IPS-20b (cell line): ENCODE measurements at regions not wholly inside any gene's neighbourhood (a gene's known extent, or its start where the extent isn't known, plus 50 kb on each side); places are given as distances from the start of the nearest gene placed in this dataset.
A peak's percentile ranks its signal among the peaks of the same experiment; 100 is the strongest.
"Not testable (repeated sequence)": the region's sequence is repeated elsewhere in the genome, so short reads cannot be mapped to it uniquely, and the experiment has no call there.

Experiments
- H3K27ac ChIP-seq: one replicate; pipeline ENCODE4 v1.5.1; 2013; ENCODE audit warnings: low read length
- H3K27me3 ChIP-seq: 2 replicates; pipeline ENCODE4 v1.6.1; 2013; ENCODE audit warnings: mild to moderate bottlenecking, low read length, inconsistent platforms; ENCODE audit not compliant: insufficient read depth
- H3K36me3 ChIP-seq: 2 replicates; pipeline ENCODE4 v1.6.1; 2013; ENCODE audit warnings: low read depth, mild to moderate bottlenecking, inconsistent platforms, low read length, moderate library complexity; ENCODE audit not compliant: insufficient read depth
- H3K4me1 ChIP-seq: 2 replicates; pipeline ENCODE4 v1.6.1; 2013; ENCODE audit warnings: mild to moderate bottlenecking, control low read depth, inconsistent platforms, low read length, moderate library complexity; ENCODE audit not compliant: insufficient read depth
- H3K4me3 ChIP-seq: 2 replicates; pipeline ENCODE4 v1.5.1; 2013; ENCODE audit warnings: mild to moderate bottlenecking, low read length, inconsistent platforms
- H3K9ac ChIP-seq: 2 replicates; pipeline ENCODE4 v1.6.1; 2013; ENCODE audit warnings: low read depth, mild to moderate bottlenecking, inconsistent platforms, low read length, moderate library complexity
- H3K9me3 ChIP-seq: 2 replicates; pipeline ENCODE4 v1.6.1; 2013; ENCODE audit warnings: mild to moderate bottlenecking, low read depth, low read length, inconsistent platforms; ENCODE audit not compliant: insufficient read depth

DNA sequence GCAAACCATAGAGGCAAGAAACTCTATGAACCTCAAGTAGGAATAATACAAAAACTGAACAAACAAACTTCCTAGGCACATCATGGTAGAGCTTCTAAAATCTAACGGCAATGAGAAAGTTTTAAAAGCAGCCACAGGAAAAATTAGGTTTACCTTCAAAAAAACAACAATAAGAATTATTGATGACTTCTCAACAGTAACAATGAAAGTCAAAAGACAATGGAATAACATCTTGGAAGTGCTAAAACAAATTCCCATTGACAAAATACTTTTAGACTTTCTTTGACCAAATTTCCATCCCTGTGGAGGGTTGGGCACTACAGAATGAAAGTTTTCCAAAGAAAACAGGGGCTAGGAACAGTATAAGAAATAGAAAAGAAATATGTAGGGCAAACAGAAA is 222.9 kb upstream of the ERCC4 start:
- H3K27me3 ChIP-seq = no peaks in the 10 kb centered on the region
- no peak overlapping the region for H3K27ac ChIP-seq
- no peaks in the 10 kb centered on the region for H3K36me3 ChIP-seq
- H3K4me3 ChIP-seq = no peak overlapping the region
- no peak overlapping the region for H3K9ac ChIP-seq
- peaks cover 40% of the 10 kb centered on the region for H3K9me3 ChIP-seq
- no peaks in the 10 kb centered on the region for H3K4me1 ChIP-seq

GRCh38 chr16:13697568-13697967 is 222.4 kb upstream of the ERCC4 start:
- H3K27ac ChIP-seq = no peak overlapping the region
- no peaks in the 10 kb centered on the region for H3K4me1 ChIP-seq
- no peak overlapping the region for H3K4me3 ChIP-seq
- no peaks in the 10 kb centered on the region for H3K27me3 ChIP-seq
- H3K36me3 ChIP-seq = no peaks in the 10 kb centered on the region
- peaks cover 37% of the 10 kb centered on the region for H3K9me3 ChIP-seq
- H3K9ac ChIP-seq = no peak overlapping the region

DNA sequence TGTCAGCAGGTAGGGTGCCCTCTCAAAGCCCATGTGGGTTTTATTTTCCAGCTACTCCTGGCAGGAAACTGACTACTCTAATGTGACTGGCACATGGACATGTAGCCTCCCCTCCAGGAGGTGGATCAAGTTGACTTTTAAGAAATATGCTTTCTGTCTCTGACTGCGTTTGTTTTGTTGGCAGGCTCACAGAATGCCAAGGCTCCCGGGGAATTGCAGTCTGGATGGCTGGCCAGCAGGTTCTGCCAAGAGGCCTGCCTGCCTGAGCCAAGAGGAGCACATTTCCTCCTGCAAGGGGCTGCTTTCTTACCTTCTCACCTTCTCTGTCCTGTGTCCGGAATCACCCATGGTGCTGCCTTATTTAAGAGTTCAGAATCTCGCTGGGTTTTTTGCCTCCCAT is 217.3 kb upstream of the ERCC4 start:
- H3K9ac ChIP-seq = no peak overlapping the region
- H3K27me3 ChIP-seq = no peaks in the 10 kb centered on the region
- no peaks in the 10 kb centered on the region for H3K4me1 ChIP-seq
- no peaks in the 10 kb centered on the region for H3K36me3 ChIP-seq
- no peak overlapping the region for H3K27ac ChIP-seq
- H3K9me3 ChIP-seq = peaks cover 10% of the 10 kb centered on the region
- no peak overlapping the region for H3K4me3 ChIP-seq

- Histone ChIP-seq H3K36me3 (no peaks in the 10 kb centered on the region), H3K4me3 (peak overlapping the region; percentile 28; the same call in 1 of the 2 replicates), H3K9ac (no peak overlapping the region), H3K27ac (no peak overlapping the region), H3K27me3 (no peaks in the 10 kb centered on the region), H3K9me3 (no peaks in the 10 kb centered on the region), H3K4me1 (peaks cover 12% of the 10 kb centered on the region; the same call in 1 of the 2 replicates)
Measured at GRCh38 chr16:13708347-13709120, 211.4 kb upstream of the ERCC4 start.

DNA sequence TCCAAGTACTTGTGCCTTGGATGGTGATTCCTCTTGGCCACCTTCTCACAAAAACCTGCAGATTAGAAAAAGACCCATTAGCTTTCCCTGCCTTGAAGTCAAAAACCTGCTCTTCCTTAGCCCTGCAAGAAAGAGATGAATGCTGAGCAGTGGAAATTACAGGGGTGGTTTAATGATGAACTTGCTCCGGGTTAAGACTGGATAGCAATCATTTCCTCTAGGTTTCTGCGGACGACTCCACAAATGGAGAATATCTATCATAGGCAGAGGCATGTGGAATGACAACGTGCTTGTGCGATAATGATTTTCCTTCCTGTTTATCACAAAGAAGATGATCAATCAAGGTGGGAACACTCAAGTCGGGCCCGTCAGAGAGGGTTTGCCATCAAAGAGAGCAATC is 201.2 kb upstream of the ERCC4 start:
- H3K27ac ChIP-seq = no peak overlapping the region
- no peak overlapping the region for H3K4me3 ChIP-seq
- H3K4me1 ChIP-seq = no peaks in the 10 kb centered on the region
- H3K9ac ChIP-seq = no peak overlapping the region
- no peaks in the 10 kb centered on the region for H3K36me3 ChIP-seq
- H3K27me3 ChIP-seq = no peaks in the 10 kb centered on the region
- H3K9me3 ChIP-seq = no peaks in the 10 kb centered on the region

DNA sequence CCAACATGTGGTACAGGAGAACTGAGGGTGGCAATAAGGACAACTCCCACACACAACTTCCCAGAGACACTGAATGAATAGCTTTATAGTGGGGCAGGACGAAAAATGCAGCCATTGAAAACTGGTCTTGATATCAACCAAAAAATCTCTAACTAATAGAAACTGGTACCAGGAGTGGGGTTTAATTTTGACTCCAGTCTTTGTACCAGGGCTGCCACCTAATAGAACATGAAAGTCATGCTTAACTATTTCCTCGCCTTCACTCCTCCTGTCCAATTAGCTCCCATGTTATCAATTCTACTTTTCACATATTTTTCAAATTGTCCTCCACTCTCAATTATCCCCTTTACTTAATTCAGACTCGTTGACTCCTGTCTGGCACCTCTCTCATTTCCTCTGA is 192.0 kb upstream of the ERCC4 start:
- H3K4me1 ChIP-seq = no peaks in the 10 kb centered on the region
- H3K9ac ChIP-seq = no peak overlapping the region
- H3K9me3 ChIP-seq = peaks cover 11% of the 10 kb centered on the region; the same call in 1 of the 2 replicates
- H3K4me3 ChIP-seq = no peak overlapping the region
- no peak overlapping the region for H3K27ac ChIP-seq
- H3K27me3 ChIP-seq = no peaks in the 10 kb centered on the region
- H3K36me3 ChIP-seq = no peaks in the 10 kb centered on the region

- Histone ChIP-seq H3K36me3 (no peaks in the 10 kb centered on the region), H3K27me3 (no peaks in the 10 kb centered on the region), H3K4me1 (no peaks in the 10 kb centered on the region), H3K9me3 (no peaks in the 10 kb centered on the region; the same call in 1 of the 2 replicates), H3K27ac (no peak overlapping the region), H3K4me3 (no peak overlapping the region), H3K9ac (no peak overlapping the region)
Measured at GRCh38 chr16:13733561-13733960, 186.4 kb upstream of the ERCC4 start.

GRCh38 chr16:13739621-13740373 is 180.2 kb upstream of the ERCC4 start:
- H3K4me1 ChIP-seq, H3K27me3 ChIP-seq, H3K27ac ChIP-seq, H3K36me3 ChIP-seq, H3K4me3 ChIP-seq, H3K9ac ChIP-seq: not testable (repeated sequence)
- peaks cover 13% of the 10 kb centered on the region for H3K9me3 ChIP-seq

- no peaks in the 10 kb centered on the region for H3K27me3 ChIP-seq
- no peaks in the 10 kb centered on the region for H3K4me1 ChIP-seq
- no peak overlapping the region for H3K27ac ChIP-seq
- no peak overlapping the region for H3K9ac ChIP-seq
- H3K4me3 ChIP-seq = no peak overlapping the region
- no peaks in the 10 kb centered on the region for H3K36me3 ChIP-seq
- H3K9me3 ChIP-seq = peaks cover 13% of the 10 kb centered on the region
Measured at GRCh38 chr16:13742928-13743327, 177.0 kb upstream of the ERCC4 start.

DNA sequence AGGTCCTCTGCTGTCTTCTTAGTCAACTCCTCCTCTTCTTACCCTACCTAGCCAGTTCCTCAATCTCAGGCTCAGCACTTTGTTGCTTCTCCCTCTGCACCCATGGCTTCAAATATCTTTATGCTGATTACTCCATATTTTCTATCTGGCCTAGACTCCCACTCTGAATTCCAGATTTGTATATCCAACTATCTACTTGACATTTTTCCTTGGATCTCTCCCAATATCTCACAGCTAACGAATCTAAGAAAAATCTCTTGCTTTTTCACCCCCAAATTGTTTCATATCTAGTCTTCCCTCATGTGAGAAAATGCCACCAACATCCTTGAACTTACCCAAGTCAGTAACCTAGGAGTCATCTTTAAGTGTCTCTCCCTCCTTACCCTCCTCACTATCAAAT is 176.4 kb upstream of the ERCC4 start:
- Histone ChIP-seq H3K9me3 (peaks cover 13% of the 10 kb centered on the region), H3K9ac (no peak overlapping the region), H3K27ac (no peak overlapping the region), H3K36me3 (no peaks in the 10 kb centered on the region), H3K4me1 (no peaks in the 10 kb centered on the region), H3K27me3 (no peaks in the 10 kb centered on the region), H3K4me3 (no peak overlapping the region)

DNA sequence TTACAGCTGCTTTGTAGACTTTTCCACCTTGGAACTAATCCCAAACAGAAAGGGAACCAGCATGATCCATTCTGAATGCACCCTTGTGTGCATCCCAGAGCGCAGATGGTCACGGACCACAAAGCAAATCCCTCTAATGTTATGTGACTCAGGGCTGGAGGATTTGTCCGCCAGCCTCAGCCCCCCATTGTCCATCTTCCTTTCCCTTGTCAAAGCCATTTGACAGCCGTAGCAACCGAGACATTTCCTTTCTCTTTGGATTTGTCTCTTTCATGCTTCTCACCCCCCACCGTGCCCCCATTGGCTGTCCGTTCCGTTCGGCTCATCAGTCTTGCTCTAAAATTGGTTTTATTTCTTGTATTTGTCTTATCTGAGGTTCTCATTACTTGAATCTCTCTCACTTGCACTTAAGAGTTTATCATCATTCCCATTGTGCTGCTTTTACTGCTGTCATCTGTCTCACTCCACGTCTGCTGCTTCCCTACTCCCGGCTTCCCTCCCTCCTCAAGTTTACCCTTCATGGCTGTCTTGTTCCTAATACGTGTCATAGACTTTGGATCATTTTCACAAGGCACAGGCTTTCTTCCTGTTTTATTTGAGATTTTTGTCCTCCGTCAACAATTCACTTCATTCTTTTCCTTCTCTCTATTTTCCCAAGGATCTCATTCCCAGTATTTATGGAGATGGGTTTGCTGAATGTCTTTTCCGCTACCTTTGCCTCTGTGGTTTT is 163.4 kb upstream of the ERCC4 start:
- H3K4me1 ChIP-seq = no peaks in the 10 kb centered on the region
- H3K9me3 ChIP-seq = no peaks in the 10 kb centered on the region
- H3K4me3 ChIP-seq = no peak overlapping the region
- H3K9ac ChIP-seq = no peak overlapping the region
- no peak overlapping the region for H3K27ac ChIP-seq
- H3K36me3 ChIP-seq = no peaks in the 10 kb centered on the region
- H3K27me3 ChIP-seq = no peaks in the 10 kb centered on the region
